ENCODE measurements at regions not wholly inside any gene's neighbourhood (a gene's known extent, or its start where the extent isn't known, plus 50 kb on each side); places are given as distances from the start of the nearest gene placed in this dataset.

DNA sequence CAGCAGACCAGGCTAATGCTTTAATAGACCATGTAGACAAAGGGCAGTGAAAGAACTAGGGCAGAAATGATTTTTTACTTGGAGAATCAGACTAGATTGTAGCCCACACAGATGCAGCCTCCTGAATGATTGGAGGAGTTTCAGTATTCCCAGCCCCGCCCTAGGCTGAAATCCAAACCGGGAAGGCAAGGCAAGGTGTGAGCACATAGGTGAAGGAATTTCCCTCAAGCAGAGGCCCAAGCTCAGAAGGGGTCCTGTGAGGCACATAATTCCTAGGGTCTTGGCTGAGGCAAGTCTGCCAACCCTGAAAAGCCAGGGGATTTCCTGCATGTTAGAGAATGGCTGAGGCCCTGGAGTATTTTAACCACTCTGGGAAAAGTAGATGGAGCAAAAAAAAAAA, 56.4 kb upstream of the PAK3 start:
- Histone ChIP-seq H3K9me3 (ENCODE audit: control insufficient read depth, insufficient read depth, low read depth, low read length) (no peaks in the 10 kb centered on the region), H3K4me1 (ENCODE audit: control insufficient read depth, insufficient read depth, low read length) (no peaks in the 10 kb centered on the region), H3K4me3 (ENCODE audit: low read depth in 2 of 2, low read length in 2 of 2) (no peak overlapping the region), H3K36me3 (ENCODE audit: control insufficient read depth, insufficient read depth, low read length) (no peaks in the 10 kb centered on the region), H3K27me3 (ENCODE audit: control insufficient read depth, insufficient read depth, low read length) (no peaks in the 10 kb centered on the region), H3K27ac (ENCODE audit: low read length) (no peak overlapping the region)
- TF ChIP-seq, protein P1, sequence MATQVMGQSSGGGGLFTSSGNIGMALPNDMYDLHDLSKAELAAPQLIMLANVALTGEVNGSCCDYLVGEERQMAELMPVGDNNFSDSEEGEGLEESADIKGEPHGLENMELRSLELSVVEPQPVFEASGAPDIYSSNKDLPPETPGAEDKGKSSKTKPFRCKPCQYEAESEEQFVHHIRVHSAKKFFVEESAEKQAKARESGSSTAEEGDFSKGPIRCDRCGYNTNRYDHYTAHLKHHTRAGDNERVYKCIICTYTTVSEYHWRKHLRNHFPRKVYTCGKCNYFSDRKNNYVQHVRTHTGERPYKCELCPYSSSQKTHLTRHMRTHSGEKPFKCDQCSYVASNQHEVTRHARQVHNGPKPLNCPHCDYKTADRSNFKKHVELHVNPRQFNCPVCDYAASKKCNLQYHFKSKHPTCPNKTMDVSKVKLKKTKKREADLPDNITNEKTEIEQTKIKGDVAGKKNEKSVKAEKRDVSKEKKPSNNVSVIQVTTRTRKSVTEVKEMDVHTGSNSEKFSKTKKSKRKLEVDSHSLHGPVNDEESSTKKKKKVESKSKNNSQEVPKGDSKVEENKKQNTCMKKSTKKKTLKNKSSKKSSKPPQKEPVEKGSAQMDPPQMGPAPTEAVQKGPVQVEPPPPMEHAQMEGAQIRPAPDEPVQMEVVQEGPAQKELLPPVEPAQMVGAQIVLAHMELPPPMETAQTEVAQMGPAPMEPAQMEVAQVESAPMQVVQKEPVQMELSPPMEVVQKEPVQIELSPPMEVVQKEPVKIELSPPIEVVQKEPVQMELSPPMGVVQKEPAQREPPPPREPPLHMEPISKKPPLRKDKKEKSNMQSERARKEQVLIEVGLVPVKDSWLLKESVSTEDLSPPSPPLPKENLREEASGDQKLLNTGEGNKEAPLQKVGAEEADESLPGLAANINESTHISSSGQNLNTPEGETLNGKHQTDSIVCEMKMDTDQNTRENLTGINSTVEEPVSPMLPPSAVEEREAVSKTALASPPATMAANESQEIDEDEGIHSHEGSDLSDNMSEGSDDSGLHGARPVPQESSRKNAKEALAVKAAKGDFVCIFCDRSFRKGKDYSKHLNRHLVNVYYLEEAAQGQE (IDR thresholded peaks at IDR 0.05; ENCODE audit: insufficient read depth in 1 of 2, low read depth in 2 of 2, low read length in 1 of 2) = no peak
- TF ChIP-seq POLR2AphosphoS5 (IDR thresholded peaks at IDR 0.05; ENCODE audit: low read depth, low read length) (no peak), TCF7L2 (IDR thresholded peaks at IDR 0.05; ENCODE audit: low read depth, low read length) (no peak), SIN3A (IDR thresholded peaks at IDR 0.05; ENCODE audit: borderline replicate concordance, insufficient read depth, low read depth, low read length) (no peak)
- TF ChIP-seq, protein P2, sequence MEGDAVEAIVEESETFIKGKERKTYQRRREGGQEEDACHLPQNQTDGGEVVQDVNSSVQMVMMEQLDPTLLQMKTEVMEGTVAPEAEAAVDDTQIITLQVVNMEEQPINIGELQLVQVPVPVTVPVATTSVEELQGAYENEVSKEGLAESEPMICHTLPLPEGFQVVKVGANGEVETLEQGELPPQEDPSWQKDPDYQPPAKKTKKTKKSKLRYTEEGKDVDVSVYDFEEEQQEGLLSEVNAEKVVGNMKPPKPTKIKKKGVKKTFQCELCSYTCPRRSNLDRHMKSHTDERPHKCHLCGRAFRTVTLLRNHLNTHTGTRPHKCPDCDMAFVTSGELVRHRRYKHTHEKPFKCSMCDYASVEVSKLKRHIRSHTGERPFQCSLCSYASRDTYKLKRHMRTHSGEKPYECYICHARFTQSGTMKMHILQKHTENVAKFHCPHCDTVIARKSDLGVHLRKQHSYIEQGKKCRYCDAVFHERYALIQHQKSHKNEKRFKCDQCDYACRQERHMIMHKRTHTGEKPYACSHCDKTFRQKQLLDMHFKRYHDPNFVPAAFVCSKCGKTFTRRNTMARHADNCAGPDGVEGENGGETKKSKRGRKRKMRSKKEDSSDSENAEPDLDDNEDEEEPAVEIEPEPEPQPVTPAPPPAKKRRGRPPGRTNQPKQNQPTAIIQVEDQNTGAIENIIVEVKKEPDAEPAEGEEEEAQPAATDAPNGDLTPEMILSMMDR (IDR thresholded peaks at IDR 0.05) = no peak
- intact Hi-C loops (cut with micrococcal nuclease; ENCODE audit: unreplicated experiment) = no loop called here
- DNase-seq (ENCODE audit: low read depth, low spot score) = no peak
- no peak for ATAC-seq
- in situ Hi-C loops (cut with HindIII; ENCODE audit: low pct_unique_long_range_greater_than_20kb, low sequenced_read_pairs) = no loop called here
- ChIA-PET POLR2A (no interaction called here), CTCF (no interaction called here)
- BruUV-seq (replicated peaks) = no TSS peak

DNA sequence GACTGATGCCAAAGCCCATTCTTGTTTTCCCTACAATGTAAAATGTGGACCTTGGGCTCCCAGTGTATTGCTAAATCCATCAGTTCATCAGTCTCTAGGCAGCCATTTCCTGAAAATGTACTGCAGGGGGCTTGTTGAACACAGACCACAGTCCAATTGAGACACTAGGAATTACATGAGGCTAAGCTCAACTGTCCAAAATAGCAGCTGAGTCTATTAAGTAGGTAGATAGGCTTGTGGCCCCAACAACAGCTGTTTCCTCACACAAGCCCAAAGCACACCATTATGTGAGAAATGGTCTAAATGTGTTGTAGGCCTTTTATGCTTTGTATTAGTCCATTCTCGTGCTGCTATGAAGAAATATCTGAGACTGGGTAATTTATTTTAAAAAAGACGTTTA, 60.0 kb upstream of the PAK3 start:
- Histone ChIP-seq H3K4me3 (ENCODE audit: low read depth in 2 of 2, low read length in 2 of 2) (no peak overlapping the region), H3K27ac (ENCODE audit: low read length) (no peak overlapping the region), H3K9me3 (ENCODE audit: control insufficient read depth, insufficient read depth, low read depth, low read length) (no peaks in the 10 kb centered on the region), H3K4me1 (ENCODE audit: control insufficient read depth, insufficient read depth, low read length) (no peaks in the 10 kb centered on the region), H3K36me3 (ENCODE audit: control insufficient read depth, insufficient read depth, low read length) (no peaks in the 10 kb centered on the region), H3K27me3 (ENCODE audit: control insufficient read depth, insufficient read depth, low read length) (no peaks in the 10 kb centered on the region)
- TF ChIP-seq, protein P1 (IDR thresholded peaks at IDR 0.05; ENCODE audit: insufficient read depth in 1 of 2, low read depth in 2 of 2, low read length in 1 of 2) = no peak
- TF ChIP-seq, protein P2 (IDR thresholded peaks at IDR 0.05) = no peak
- TF ChIP-seq POLR2AphosphoS5 (IDR thresholded peaks at IDR 0.05; ENCODE audit: low read depth, low read length) = no peak
- no peak for TF ChIP-seq TCF7L2 (IDR thresholded peaks at IDR 0.05; ENCODE audit: low read depth, low read length)
- TF ChIP-seq SIN3A (IDR thresholded peaks at IDR 0.05; ENCODE audit: borderline replicate concordance, insufficient read depth, low read depth, low read length) = no peak
- intact Hi-C loops (cut with micrococcal nuclease; ENCODE audit: unreplicated experiment) = no loop called here
- in situ Hi-C loops (cut with HindIII; ENCODE audit: low pct_unique_long_range_greater_than_20kb, low sequenced_read_pairs) = no loop called here
- no TSS peak for BruUV-seq (replicated peaks)
- no peak for DNase-seq (ENCODE audit: low read depth, low spot score)
- CTCF ChIA-PET = no interaction called here
- ATAC-seq = no peak
- POLR2A ChIA-PET = no interaction called here

All from Panc1 (cell line).